HG02759 (cell line): ENCODE measurements at regions not wholly inside any gene's neighbourhood (a gene's known extent, or its start where the extent isn't known, plus 50 kb on each side); places are given as distances from the start of the nearest gene placed in this dataset.
"Not testable (repeated sequence)": the region's sequence is repeated elsewhere in the genome, so short reads cannot be mapped to it uniquely, and the experiment has no call there.

ENCODE experiments used
- ATAC-seq: cut with Tn5 transposase; IDR thresholded peaks from one replicate; pipeline ENCODE4 v1.9.1; 2021; ENCODE audit warnings: mild to moderate bottlenecking, moderate library complexity; ENCODE audit not compliant: unreplicated experiment

DNA sequence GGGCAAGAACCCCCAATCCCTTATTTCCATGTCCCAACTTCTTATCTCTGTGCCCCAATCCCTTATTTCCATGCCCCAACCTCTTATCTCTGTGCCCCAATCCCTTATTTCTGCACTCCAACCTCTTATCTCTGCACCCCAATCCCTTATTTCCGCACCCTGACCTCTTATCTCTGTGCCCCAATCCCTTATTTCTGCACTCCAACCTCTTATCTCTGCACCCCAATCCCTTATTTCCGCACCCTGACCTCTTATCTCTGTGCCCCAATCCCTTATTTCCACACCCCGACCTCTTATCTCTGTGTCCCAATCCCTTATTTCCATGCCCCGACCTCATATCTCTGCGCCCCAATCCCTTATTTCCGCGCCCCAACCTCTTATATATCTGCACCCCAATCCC is 150.8 kb upstream of the NR4A3 start:
- ATAC-seq = not testable (repeated sequence)

DNA sequence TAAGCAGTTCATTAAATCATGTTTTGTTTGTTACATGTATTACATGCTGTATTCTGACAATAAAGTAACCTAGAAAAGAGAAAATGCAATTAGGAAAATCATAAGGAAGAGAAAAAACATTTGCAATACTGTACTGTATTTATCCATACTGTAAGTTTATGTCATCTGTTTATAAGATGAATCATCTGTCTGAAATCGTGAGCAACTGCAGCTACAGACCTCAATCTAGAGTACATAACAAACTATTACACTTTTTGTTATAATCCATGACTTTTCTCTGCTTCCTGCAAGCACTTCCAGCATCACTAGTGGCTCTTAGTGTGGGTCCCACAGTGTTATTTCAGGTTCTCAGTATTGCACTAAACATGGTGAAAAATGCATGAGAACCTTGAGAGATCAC is 144.4 kb upstream of the NR4A3 start:
- no peak for ATAC-seq

GRCh38 chr9:99678566-99678965 is 143.1 kb upstream of the NR4A3 start:
- ATAC-seq = no peak

- ATAC-seq = no peak
These were observed 141.5 kb upstream of the NR4A3 start for GRCh38 chr9:99680191-99680590.

- ATAC-seq = no peak
These were observed 140.6 kb upstream of the NR4A3 start for GRCh38 chr9:99681113-99681512.

DNA sequence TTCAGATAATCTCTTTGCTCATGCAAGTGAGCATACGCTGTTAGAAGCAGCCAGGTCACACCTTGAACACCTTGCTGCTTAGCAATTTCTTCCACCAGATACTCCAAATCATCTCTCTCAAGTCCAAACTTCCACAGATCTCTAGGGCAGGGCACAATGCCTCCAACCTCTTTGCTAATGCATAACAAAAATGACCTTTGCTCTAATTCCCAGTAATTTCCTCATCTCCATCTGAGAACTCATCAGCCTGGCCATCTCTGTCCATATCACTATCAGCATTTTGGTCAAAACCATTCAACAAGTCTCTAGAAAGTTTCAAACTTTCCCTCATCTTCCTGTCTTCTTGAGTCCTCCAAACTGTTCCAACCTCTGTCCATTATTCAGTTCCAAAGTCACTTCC is 139.3 kb upstream of the NR4A3 start:
- ATAC-seq = no peak

DNA sequence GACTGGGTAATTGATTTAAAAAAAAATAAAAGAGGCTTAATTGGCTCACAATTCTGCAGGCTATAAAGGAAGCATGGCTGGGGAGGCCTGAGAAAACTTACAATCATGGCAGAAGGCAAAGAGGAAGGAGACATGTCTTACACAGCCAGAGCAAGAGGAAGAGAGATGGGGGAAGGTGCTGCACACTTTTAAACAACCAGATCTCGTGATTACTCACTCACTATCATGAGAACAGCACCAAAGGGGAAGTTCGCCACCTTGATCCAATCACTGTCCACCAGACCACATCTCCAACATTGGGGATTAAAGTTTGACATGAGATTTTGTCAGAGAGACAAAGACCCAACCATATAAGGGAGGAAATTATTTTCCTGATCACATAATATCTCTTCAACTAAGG is 138.8 kb upstream of the NR4A3 start:
- no peak for ATAC-seq

- ATAC-seq = no peak
These were observed 131.1 kb upstream of the NR4A3 start for GRCh38 chr9:99690573-99690972.

- no peak for ATAC-seq
These were observed 127.8 kb upstream of the NR4A3 start for GRCh38 chr9:99693888-99694287.

DNA sequence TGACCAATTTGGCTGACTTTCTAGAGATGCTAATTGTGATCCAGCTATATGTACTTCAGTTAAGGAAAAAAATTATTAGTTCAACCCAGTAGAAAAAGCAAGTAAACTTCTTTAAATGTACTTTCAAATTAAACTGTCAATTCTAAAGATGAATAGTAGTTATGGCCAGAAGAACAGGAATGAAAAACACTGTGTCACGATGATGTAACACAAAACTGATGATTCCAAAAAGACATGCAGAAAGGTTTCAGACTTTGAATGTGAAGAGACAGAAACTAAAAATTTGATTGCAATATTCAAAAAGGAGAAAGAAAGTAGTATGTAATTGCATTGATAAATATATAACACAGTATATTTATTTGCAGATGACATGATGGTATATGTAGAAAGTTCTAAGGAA is 127.3 kb upstream of the NR4A3 start:
- no peak for ATAC-seq

GRCh38 chr9:99699396-99699795 is 122.3 kb upstream of the NR4A3 start:
- ATAC-seq = no peak

DNA sequence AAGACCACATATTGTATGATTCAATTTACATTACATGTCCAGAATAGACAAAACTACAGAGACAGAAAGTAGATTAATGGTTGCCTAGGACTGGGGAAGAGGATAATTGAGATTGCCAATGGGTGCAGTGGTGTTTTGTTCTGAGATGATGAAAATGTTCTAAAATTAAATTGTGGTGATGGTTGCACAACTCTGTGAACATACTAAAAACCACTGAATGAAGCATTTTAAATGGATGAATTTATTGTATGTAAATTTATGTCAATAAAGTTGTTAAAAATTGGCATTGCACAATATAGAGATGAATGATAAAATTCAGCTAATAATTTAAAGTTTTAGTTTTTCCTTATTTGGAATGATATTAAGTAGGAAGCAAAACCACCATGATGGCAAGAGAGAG is 109.5 kb upstream of the NR4A3 start:
- no peak for ATAC-seq

DNA sequence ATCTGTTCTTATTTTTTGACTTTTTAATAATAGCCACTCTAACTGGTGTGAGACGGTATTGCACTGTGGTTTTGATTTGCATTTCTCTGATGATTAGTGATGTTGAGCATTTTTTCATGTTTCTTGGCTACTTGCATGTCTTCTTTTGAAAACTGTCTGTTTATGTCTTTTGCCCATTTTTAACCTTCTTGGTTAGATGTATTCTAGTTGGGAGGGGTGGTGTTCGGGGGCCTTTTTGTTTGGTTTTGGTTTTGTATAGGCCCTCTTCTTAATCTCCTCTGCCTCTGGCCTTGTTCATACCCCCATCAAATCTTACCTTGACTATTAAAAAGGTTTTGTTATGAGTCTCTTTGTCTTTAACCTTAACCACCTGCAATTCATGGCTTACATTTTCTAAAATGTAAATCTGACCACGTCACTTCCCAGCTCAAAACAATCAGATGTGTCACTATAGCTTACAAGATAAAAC is 107.8 kb upstream of the NR4A3 start:
- no peak for ATAC-seq

GRCh38 chr9:99718631-99719030 is 103.1 kb upstream of the NR4A3 start:
- no peak for ATAC-seq

DNA sequence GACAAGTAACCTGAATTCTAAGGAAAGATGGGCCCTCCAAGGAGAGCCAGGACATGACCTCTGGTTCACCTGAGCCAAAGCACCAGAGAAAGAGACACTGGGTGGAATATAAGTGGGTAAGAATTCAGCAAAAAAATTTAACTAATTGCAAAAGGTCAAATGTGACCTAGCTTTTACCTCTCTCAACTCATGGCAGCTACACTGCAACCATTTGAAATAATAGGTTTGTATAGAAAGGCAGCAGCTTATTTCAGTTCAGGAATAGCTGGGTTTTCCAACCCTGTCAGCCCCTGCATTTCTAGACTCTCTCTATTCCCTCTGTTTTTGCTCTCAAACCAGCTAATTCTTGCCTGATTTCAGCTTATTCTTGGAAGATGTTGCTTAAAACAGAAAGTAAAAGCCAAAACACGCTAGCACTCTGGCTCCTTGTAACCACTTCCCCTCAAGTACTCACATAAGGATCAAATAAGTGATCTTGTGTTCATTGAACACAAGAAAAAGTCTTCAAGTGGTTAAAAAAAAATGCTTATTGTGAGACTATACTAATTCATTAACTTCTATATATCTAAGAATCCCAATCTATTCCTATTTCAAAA is 101.1 kb upstream of the NR4A3 start:
- peak; percentile 83 for ATAC-seq

DNA sequence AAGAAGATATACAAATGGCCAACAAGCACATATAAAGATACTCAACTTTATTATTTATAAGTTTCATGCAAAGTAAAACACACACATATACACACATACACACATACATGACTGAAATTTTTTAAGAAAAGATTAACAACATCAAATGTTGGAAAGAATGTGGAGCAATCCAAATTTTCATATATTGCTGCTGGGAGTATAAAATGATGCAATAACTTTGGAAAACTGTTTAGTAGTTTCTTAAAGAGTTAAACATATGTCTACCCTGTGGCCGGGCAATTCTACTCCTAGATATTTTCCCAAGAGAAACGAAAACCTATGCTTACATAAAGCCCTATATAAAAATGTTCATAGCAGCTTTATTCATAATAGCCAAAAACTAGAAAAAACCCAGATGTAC is 99.8 kb upstream of the NR4A3 start:
- no peak for ATAC-seq

GRCh38 chr9:99722877-99723276 is 98.8 kb upstream of the NR4A3 start:
- no peak for ATAC-seq

- no peak for ATAC-seq
These were observed 97.0 kb upstream of the NR4A3 start for GRCh38 chr9:99724640-99725039.

DNA sequence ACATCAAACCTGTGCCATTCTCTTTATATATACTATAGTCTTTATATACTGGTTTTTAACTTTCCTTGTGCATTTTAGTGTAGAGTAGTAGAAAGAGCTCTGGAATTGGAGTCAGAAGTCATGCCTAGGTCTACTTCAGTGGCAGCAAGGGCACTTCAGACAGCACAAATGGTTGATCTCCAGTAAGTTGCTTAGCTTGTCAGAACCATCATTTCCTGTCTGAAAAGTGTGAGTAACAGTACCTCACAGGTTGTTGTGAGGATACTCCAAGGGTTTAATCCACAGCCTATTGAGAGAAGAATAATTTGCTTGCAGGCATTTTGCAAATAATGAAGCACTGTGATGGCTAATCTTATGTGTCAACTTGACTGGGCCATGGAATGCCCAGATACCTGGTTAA is 95.8 kb upstream of the NR4A3 start:
- ATAC-seq = no peak

DNA sequence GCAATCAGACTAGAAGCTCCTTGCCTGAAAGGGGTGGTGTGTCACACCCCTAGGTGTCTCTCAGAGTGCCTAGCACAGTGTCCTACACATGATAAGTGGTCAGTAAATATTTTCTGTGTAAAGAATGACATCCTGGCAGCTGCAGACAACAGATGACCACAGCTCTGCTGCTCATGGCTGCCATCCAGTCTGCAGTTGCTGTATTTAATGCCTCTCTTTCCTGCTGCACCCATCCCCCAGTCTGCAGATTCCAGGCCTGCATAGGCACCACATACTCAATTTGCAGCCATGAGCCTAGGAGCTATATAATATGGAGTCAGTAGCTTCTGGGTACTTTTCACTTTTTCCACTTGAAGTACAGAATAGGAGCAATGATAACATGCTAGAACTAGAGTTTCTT is 94.9 kb upstream of the NR4A3 start:
- ATAC-seq = no peak

DNA sequence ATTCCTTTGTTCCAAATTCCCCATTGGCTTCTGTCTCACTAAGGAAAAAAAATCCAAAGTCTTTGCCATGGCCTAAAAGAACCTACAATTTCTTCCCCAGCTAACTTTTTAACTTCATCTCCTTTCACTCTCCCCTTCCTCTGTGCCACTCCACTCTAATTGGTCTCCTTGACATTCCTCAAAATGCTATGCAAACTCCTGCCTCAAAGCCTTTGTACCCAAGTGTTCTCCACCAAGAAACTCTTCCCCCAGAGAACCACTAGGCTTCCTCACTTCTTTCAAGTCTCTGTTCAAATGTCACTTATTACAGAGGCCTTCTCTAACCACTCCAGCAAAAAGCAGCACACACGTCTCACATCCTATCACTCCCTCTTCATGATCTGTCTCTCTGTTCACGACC is 91.6 kb upstream of the NR4A3 start:
- no peak for ATAC-seq

GRCh38 chr9:99731950-99732349 is 89.7 kb upstream of the NR4A3 start:
- no peak for ATAC-seq

GRCh38 chr9:99732715-99733114 is 89.0 kb upstream of the NR4A3 start:
- no peak for ATAC-seq
